AG10803 (cell line): ENCODE measurements at regions not wholly inside any gene's neighbourhood (a gene's known extent, or its start where the extent isn't known, plus 50 kb on each side); places are given as distances from the start of the nearest gene placed in this dataset.
A peak's percentile ranks its signal among the peaks of the same experiment; 100 is the strongest.

ENCODE experiments used
- DNase-seq: peaks from one replicate; pipeline ENCODE4 v3.0.0; 2010; ENCODE audit warnings: low read depth
- H3K4me3 ChIP-seq: 2 replicates; pipeline ENCODE4 v1.5.1; 2011; ENCODE audit warnings: mild to moderate bottlenecking, low read length, control low read depth
- TF ChIP-seq, protein P1 (sequence below): conservative IDR thresholded peaks from 2 replicates; pipeline ENCODE4 v1.5.1; 2011; ENCODE audit warnings: mild to moderate bottlenecking, low read length, control low read depth, inconsistent platforms

DNA sequence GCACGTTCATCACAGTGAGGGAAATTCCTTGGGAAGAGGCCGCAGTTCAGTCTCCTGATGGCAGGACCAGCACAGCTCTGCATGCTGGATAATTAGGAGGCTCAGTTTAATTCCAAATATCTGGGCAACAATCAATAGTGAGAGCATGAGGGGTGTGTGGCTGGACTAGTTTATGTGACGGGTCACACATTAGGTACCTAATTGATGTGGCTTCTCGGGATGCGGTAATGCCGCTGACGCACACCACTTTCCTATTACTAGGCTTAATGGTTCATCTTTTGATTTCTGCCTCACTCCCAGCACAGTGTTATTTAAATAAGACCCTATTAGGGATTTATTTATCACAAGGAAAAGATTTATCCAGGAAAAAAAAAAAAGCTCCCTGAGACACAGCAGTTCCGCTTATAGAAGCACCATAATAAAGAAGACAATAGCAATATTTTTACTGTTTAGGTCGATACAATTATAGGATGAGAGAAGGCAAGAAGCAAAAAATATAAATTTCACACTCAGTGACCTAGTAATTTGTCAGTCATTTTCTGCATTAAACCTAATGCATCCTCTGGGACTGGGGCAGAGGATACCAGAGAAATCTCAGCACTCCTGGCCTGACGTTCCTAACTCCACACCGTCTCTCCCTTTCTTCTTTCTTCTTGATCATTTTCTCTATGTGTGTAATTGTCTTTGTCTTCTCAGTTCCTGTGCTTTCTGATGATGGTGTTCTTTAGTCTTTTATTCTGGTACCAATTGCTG lies 264.7 kb upstream of the SLC14A2 start:
- TF ChIP-seq, protein P1, sequence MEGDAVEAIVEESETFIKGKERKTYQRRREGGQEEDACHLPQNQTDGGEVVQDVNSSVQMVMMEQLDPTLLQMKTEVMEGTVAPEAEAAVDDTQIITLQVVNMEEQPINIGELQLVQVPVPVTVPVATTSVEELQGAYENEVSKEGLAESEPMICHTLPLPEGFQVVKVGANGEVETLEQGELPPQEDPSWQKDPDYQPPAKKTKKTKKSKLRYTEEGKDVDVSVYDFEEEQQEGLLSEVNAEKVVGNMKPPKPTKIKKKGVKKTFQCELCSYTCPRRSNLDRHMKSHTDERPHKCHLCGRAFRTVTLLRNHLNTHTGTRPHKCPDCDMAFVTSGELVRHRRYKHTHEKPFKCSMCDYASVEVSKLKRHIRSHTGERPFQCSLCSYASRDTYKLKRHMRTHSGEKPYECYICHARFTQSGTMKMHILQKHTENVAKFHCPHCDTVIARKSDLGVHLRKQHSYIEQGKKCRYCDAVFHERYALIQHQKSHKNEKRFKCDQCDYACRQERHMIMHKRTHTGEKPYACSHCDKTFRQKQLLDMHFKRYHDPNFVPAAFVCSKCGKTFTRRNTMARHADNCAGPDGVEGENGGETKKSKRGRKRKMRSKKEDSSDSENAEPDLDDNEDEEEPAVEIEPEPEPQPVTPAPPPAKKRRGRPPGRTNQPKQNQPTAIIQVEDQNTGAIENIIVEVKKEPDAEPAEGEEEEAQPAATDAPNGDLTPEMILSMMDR: no peak
- no peak for DNase-seq
- no peak overlapping the region for H3K4me3 ChIP-seq

DNA sequence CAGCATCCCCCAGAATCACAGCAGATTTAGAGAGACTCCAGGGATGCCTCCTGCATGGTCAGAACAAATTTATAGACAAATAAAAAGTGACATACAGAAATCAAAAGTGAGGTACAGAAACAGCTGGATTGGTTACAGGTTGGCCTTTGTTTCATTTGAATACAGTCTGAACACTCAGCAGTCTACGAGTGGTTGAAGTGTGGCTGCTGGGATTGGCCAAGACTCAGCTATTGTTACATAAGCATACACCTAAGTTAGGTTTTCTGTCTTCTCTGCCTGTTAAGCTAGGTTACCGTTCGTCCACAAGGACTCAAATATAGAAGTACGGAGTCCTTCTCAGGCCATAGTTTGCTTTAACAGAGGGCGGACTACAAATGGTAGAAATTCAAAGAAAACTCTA lies 262.4 kb upstream of the SLC14A2 start:
- TF ChIP-seq, protein P1: no peak
- H3K4me3 ChIP-seq: no peak overlapping the region
- DNase-seq: no peak

DNA sequence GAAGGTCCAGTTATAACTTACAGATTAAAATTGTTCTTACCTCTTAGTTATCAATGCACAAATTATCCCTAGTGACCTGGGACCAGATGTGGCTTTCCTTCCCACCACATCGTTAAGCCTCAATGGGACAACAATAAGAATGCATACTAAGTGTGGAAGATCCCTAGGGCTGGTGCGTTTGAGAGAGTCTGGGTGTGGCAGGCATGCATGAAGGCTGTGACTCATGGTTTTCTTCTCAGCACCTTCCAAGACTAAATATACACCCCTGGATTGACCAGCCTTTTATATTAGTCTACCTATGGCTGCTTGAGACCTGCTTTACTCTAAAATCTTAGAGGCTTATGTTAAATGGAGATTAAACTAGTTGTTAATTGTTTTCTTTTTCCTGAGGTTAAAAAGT lies 261.7 kb upstream of the SLC14A2 start:
- peak; percentile 29 for DNase-seq
- TF ChIP-seq, protein P1: no peak
- no peak overlapping the region for H3K4me3 ChIP-seq

DNA sequence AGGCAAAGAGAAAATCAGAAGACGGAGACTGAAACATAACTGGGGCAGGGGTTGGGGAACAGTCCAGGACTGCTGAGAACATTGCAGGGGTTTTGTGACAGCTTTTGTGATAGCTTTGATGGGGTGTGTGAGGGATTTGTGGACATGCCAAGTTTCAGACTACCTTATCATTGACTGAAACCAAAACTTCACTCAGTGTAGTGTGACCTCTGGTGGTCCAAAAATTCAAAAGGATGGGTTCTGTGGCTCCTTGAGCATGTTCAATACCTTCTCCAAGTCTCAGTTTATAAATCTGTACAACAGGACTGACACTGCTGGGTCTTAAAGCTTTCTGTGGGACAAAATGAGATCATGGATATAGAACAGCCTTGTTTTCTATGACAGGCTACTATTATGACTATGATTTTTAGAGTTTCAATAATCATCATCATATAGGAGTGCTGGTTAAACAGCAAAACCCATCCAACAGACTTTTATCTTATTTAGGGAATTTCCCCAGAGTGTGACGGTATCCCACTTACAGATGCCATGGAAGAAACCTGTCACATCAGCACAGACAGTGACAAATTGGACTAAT lies 259.2 kb upstream of the SLC14A2 start:
- TF ChIP-seq, protein P1: no peak; the same call in 1 of the 2 replicates
- no peak for DNase-seq
- no peak overlapping the region for H3K4me3 ChIP-seq

DNA sequence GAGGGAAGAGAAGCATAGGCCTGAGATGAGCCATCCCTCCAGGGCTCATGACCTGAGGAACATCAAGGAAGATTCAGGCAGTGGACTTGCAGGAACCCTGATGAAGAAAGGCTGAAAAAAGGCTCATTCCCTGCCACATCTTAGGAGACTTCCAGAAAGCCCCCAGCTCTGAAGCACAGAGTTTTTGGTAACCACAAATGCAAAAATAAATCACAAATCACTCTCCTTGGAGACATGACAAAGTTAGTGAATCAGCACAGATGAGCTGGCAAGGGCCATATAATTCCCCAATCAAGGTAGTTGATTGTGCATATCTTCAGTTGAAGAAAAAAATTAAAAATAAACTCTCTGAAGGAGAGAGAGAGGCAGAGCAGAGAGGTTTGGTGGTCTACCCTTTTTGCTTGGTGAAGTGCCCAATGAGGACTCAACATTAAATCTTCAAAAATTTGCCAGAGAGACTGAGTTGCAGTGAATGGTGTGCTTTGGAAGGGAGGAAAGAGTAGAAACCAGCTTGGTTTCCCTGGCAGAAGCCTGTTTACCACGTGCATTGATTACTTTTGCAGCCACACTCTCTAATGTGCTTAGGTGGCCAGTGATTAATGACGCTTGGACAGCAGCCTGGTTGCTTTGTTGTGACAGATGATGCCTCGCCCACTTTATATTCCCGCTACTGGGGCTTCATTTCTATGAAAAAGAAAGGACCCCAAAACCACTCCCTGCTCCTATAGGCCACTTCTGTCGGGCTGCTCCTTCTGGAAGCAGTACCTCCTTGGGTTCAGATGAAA lies 257.4 kb upstream of the SLC14A2 start:
- TF ChIP-seq, protein P1: no peak
- DNase-seq: peak; percentile 62
- H3K4me3 ChIP-seq: no peak overlapping the region

DNA sequence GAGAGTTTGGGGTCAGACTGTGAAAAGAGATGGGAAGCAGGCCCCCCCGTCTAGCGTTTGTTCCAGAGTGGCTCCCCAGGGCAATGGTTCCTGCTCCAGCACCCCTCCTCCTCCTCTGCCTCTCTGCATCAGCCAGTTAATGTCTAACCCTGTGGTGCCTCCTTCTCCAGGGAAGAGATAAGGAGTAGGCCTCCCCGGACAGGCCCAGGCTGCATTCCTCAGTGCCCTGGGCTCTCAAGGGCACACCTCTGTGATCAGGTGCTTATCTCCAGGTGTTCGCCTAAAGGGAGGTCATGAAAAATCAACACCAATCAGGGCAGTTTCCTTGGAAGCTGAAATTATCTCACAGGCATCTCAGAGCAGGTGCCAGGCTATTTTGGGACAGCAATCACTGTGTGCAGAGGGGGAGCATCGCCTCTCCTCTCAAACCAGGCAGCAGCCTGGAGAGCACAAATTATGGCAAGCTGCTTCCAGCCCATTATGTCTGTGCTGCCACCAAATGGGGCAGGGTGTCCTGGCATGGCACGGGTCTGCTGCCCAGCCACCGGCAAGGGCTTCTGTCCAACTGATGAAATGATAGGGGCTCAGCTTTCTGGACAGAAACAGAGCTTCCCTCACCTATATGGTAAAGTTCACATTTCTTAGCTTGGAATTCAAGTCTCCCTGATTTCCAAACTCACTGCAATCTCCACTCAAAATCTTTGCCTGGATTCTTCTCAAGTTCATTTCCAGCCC lies 255.8 kb upstream of the SLC14A2 start:
- H3K4me3 ChIP-seq: no peak overlapping the region
- TF ChIP-seq, protein P1: no peak
- no peak for DNase-seq
